NCI-H2171 (cell line): ENCODE measurements at regions not wholly inside any gene's neighbourhood (a gene's known extent, or its start where the extent isn't known, plus 50 kb on each side); places are given as distances from the start of the nearest gene placed in this dataset.

Source experiments
- DNase-seq: peaks from one replicate; lab custom pipeline; 2025; lab: John Stamatoyannopoulos, UW

DNA sequence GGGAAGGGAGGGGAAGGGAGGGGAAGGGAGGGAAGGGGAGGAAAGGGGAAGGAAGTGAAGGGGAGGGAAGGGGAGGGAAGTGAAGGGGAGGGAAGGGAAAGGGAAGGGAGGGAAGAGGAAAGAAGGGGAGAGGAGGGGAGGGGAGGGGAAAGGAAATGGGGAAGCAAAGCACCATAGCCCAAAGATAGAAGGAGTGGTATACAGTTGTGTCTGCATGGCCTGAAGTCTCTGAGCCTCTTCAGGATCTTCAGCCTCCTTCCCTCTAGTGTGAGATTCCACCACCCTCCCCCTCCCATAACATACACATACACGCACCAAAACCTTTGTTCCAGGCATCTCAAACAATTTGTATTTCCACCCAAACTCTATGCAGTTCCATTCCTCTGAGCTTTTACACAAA is 96.2 kb upstream of the SERP2 start:
- DNase-seq, result no peak

DNA sequence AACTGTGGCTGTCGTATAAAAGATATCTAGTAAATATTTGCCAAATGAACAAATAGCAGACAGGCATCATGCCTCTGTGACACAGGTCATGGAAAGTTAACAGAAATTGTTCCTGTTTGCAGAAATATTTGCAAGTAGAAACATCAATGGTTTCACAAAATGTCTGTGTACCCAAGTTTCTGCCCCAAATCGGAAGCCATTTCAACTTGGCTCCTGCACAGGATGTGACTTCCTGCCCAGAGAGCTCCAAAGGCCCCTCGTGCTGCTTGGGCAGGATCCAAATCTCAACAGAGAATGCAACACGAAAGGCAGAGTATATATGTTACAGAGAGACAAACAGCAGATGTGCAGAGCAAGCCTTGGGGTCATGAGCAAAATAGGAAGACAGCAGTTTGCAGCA is 95.5 kb upstream of the SERP2 start:
- no peak for DNase-seq

DNA sequence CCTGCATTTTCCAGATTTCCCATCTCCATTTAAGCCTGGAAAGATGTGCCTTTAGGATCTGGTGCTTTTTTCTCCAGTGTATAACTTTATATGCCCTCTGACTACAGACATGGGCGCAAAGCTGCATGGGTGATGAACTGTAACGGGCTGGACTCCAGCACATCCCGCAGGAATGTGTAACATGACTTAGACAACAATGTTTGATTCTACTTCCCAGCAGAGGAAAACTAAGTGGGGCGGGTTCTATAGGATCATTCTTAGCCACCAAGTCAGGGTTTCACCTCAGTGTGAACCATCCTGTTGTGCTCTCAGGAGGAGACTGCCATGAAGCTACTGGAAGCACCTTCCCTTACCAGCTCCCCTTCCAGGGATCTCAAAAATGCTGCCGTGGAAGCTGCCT is 93.2 kb upstream of the SERP2 start:
- DNase-seq, result no peak

DNA sequence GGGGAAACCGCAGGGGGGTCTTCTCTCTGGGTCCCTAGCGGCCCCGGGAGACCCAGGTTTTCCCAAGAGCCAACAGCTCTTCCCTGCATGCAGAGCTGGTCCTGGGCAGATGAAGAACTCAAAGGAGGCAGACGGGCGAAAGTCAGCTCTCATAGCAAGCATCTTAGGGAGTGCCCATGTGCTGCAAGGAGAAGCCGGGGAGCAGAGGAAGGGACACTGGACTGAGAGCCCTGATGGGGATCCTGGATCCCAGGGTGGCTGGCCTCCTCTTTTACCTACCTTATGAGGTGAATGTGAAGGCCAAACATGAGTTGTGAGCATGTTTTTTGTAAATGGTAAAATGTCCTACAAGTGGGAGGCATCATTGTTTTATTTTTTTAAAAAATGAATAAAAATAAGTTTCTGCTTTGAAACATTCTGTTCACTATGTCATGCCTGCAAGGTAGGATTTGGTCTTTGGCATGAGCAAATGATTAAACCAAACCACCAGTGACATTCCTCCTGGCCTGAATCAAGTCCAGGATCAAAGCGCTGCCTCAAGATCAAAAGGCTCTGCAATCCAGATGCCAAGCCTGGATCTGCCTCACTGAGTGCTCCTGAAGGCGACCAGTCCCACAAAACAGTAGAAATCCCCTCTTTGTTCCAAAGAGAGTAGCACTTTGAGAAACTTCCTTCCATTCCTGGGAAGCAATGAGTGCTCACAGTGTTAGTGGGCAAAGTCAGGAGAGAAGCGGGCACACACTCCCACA is 92.2 kb upstream of the SERP2 start:
- no peak for DNase-seq

DNA sequence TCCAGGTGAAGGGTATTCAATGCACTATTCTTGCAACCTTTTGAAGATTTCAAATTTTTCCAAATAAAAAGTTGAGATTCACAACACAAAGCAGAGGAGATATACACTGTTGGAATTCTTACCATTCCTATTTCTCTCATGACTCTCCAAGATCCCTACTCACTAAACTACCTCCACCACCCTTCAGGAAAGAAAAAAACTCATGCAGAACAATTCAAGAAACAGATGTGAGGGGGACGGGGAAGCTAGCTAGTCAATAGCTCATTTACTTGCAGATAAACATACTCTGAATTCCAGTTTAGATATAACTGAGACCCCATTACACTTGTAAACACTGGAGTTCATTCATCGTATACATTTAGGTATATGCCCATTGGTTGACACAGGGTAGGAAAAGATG is 90.0 kb upstream of the SERP2 start:
- peak; percentile 10 for DNase-seq

DNA sequence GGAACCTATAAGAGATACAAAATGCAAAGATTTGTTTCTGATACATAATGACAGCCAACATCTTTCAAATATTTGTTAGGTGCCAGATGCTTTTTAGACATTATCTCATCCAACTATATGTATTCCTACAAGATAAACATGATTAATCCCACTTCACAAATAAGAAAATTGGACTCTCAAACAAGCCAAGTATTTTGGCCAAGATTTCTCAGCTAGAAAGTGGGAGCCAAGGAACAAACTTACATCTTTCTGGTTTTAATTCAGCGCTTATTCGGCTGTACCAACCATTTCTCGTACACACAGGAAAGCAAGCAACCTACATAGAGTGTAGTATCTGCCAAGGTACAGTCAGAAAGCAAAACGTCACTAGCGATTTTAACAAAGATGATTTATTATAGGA is 85.7 kb upstream of the SERP2 start:
- no peak for DNase-seq

DNA sequence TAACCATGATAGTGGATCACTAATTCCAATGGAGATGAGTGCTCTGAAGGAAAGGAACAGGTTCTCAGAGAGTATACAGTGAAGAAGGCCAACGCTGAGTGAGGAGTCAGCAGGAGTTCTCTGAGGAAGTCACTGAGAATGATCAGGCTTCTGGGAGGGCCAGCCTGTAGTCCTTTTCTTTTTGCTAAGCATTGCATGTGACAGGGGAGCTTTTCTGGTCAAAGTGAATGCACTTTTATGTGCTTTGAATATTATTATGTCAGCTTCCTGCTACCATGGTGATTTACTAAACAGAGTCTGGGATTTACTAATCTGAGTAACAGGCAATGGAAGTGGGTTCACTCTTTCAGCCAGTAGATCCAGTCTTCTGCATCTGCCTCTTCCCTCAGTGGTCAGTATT is 81.1 kb upstream of the SERP2 start:
- no peak for DNase-seq

DNA sequence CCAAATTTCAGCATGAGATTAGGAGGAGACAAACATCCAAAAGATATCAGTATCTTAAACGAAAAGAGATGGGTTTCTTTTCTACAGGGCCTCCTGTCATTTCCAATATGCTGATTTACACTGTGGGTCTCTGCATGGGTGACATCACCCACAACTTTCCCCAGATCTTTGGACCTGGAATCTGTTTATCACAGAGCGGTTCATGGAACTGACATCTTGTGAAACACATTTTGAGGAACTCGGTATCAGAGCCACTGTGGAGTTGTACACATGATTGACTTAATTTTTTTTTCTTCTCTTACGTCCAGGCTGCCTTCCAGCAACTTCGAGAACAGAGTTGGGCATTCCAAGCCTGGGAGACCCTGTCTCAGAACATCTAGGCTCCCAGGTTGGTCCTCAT is 80.2 kb upstream of the SERP2 start:
- no peak for DNase-seq

DNA sequence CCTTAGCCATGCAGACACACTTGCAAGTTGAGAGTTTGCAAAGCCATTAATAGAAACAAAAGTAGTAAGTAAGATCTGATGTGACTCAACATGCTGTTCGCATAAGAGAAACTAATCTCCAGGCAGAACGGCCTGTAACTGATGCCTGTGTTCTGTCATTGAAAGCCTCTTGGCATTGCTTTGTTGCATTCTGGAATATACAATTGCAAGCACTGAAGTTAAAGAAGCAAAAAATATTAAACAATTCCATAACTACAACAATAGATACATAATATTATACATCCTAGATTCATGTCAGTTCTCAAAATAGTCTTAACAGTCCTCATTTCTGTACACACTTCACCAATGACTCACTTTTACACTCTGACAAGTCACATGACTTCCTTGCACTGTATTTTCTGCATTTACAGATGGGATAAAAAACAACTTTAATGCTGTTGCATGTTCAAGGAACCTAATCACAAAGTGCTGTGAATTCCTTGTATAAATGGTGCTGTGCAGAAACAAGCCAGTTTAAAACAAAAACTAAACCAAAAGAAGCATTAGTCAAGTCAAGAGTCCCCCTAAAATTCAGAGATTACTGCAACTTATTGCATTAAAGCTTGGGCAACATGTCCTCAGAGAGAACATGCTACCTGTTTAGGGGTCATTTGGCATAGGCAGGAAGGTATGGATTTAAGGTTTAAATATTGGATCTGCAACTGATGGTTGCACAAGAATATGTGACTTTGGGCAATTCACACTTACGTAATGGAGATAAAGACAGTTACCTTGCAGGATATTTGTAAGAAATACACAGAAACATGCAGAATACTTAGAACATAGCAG is 79.5 kb upstream of the SERP2 start:
- DNase-seq, result no peak

DNA sequence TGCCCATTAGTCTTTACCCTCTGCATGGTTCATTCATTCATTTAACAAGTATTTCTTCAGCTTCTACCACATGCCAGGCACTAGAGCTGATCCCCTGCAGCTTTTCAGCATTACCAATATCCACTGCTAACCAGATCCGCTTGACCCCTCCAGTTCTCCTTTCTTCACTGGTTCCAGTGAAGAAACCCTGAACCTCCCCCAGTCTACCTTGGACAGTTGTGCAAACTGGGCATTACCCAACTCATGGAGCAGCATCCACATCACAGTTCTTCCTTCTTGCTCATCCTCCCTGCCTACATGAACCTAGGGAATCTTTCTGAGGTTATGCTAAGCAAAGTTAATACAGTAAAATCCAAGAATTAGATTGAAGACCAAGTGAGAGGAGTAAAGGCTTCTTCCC is 78.7 kb upstream of the SERP2 start:
- no peak for DNase-seq

DNA sequence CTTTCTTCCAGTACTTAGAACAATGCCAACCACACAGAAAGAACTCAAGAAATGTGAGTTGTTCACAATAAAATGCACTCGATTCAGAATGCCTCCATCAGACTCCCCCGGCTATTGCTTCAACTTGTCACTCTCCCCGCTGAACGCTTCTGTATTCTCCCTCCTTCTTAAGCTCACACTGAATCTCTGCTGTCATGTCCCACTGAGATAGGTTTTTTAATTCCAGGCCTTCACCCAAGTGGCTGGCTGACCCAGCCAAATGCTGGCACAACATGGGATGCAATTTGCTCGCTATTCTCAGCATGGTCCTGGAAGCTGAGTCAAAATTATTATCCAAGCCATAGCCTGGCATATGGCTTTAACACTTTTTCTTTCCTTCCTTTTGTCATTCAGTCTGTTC is 76.8 kb upstream of the SERP2 start:
- DNase-seq, result no peak

DNA sequence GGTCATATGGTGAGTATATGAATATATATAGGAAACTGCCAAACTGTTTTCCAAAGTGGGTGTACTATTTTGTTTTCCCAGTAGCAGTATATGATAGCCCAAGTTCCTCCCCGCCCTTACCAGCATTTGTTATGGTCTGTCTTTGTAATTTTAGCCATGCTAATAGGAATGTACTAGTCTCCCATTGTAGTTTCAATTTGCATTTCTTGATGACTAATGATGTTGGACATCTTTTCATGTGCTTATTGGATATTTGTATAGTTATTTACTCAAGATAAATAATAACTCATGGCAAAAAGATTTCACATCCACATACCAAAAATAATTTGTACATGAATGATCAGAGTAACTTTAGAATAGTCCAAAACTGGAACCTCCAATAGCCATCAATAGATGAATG is 75.3 kb upstream of the SERP2 start:
- no peak for DNase-seq

DNA sequence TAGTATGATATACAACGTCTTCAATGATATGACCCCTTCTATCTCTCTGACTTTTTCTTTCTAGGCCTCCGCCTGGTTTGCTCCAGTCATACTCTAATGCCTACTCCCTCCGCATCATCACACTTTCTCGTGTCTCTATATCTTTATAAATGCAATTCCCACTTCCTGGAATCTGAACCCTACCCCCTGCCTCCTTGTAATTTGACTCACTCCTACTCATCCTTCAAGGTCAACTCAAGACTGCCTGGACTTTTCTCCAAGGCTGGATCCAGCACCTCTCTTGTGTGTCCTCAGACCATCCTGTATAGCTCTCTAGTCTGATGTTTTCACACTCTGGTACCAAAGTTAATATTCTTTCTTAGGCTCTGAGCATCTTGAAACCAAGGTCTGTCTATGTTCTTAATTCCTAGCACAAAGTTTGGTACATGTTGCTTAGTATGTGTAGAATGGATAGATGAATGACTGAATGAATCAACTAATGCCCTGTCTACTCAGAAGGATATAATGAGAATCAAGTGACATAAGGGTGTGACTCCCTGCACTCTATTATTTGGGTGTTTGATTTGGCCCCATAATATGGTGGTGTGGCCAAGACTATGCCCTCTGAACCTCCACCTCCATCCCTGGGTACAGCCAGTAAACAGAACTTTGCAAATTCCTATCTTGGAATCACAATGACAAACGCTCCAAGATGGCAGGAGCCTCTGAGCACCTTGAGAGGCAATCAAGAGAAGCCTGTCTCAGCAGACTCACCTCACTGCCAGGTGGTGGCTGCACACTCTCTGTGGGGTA is 74.3 kb upstream of the SERP2 start:
- no peak for DNase-seq

DNA sequence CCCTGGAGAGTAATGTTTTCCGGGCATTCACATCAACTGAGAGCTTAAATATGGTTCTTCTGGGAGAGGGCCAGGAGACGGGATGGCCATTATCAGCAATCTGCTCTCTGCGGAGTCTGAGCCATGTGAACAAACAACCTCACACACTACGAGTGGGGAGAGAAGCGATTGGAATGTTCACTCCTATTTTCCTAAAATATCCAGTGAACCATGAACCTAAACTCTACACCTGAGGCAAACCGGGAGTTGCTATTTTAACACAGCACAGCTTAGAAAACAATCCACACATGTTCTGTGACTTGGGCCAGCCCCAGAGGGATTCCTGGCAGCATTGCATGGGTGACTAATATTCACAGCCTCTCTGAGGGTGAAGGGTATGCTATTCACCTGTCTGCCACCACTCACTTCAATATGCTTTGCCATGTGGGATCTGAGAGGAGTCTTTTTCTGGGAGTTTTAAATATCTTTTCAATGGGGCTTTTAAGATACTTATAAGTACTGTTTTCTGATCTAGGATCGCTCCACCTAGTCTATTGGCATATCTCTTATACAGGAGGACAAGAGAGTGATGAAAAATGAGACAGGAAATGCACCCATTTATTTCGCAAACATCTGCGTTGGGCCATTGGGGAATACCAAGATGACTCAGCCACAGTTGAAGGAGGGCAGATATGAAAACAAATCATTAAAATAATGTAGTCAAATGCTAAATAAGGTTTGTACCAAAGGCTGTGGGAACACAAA is 72.6 kb upstream of the SERP2 start:
- peak; percentile 35 for DNase-seq

DNA sequence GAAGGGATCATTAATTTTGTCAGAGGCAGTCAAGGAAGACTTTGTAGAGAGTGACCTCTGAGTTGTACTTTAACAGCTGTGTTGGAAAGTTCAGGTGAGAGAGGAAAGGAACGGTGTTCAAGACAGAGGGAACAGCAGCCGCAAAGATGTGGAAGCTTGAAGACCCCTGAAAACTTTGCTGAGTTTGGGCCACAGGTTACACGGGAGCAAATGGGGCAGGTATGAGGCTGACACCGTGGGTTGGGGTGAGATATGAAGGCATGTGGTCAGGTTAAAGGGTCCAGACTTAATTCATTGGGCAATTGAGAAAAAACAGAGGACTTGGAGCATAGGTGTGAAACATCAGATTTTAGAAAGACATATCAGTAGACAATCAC is 72.0 kb upstream of the SERP2 start:
- DNase-seq, result no peak

DNA sequence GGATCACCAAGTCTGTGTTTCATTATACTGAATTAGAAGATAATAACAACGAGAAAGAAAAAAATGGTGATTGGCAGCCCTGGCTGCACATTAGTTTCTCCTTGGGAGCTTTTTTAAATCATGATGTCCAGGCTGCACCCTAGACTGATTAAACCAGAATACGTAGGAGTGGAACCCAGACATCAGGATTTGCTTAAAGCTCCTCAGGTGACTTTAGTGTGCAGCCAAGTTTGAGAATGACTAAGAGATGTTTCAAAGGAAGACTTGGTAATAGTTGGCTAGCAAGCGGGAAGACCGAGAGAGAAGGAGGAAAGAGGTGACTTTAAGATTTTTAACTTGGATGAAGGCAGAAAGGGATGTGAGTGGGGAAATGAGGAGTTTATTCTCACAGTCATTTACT is 71.4 kb upstream of the SERP2 start:
- no peak for DNase-seq

DNA sequence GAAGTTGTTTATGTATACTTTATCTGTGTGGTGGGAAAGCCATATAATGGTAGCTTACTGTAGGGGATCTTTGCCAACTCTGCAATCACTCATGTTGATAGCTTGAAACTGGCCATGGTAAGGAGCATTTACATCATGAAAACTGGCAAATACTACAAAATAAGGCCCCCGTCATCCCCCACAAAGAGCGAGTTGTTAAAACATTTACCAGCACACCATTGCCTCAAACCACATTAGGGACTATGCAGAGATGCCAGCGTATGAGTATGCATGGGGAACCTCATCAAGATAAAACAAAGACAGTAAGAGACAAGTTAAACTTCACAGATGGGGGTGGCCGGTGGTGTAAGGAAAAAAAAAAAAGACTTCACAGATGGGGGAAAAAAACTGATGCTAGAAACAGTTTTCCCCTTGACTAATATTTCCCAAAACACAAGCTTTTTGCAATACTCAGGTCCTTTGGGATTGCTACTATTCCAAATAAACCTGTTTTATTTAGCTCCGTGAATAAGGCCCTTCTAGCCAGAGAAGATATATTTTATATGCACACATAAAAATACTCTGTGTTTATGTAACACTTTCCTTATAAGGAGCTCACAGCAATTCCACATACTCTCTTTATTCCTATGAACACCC is 70.6 kb upstream of the SERP2 start:
- DNase-seq, result no peak

DNA sequence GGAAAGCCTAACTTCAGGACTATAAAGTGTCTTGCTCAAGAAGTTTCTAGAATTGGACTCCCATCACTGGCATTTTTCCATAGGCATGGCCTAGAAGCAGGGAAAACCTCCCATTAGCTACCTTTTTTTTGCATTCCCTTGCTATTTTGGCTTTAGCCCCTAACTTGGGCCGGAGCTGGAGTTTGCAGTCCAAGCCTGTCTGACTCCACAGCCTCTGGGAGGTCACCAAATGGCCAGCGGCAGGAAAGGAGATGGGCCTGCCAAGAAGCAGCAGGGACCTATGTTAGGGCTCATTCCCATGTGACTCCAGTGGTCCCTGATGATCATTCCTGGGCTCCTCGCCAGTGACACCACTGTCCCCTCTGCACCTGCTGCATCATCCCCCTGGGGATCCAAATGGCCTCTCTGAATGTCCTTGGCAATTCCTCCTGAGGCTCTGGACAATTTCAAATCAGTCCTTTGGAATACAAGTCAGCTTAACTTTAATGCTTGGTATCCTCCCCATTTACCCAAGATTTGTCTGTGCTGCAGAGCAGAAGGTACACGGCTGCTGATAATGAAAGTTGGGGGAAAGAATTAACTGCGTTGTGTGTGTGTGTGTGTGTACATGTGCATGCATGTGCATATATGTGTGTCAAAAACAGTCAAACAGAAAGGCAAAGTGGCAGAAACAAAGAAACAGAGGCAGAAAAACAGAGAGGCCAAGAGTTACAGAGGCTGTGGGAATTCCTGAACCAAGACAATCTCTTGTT is 69.8 kb upstream of the SERP2 start:
- DNase-seq, result no peak

DNA sequence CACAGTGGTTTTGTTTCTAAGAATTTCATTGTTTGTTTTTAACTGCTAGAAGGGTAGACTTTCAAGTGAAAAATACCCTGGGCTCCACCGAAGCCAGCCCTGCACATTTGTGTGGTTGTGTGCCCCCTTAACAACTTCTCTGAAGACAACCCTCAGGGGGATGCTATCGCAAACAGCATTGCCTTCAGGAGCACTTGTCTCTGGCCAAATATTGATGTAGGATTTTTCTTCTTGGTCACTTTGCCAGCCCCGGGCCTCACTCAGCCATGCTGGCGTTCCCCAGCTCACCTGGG is 69.2 kb upstream of the SERP2 start:
- DNase-seq, result no peak

DNA sequence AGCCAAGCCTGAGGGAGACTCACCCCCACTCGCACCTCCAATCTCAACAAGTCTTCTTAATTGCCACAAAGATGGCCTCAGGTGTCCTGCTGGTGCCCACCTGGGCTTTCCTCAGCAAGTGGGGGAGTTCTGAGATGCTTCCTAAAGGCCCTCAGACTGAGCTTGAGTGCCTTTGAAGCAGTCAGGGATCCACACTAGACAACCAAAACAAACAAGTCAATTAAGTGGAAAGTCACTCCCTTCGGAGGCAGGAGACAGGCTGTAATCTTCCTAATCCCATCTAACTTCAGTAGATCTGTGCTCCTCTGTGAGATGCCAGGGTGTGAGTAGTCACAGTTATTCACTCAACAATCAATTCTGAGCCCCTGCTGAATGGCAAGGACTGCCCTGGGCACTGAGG is 68.3 kb upstream of the SERP2 start:
- no peak for DNase-seq

DNA sequence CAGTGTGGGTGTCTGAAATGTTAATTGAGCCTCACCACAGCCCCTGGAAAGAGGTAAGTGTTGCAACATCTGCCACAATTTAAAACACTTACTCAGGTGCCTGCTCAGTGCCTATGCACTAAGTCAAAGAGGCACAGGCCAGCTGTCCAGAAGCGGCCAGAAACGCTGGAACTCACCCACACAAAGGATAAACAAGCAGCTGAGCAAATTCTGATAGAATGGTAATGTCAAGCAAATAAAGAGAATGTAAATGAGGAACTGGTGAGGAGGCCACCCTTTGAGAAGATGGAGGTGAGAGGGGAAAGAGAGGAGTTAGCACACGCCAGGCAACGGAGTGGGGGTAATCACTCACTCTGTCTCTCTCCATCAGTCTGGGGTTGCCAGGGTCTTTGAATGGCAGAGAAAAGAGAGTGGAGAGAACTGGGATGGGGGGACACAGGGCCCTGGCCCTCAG is 67.7 kb upstream of the SERP2 start:
- no peak for DNase-seq
